ENCODE measurements at regions not wholly inside any gene's neighbourhood (a gene's known extent, or its start where the extent isn't known, plus 50 kb on each side); places are given as distances from the start of the nearest gene placed in this dataset.

DNA sequence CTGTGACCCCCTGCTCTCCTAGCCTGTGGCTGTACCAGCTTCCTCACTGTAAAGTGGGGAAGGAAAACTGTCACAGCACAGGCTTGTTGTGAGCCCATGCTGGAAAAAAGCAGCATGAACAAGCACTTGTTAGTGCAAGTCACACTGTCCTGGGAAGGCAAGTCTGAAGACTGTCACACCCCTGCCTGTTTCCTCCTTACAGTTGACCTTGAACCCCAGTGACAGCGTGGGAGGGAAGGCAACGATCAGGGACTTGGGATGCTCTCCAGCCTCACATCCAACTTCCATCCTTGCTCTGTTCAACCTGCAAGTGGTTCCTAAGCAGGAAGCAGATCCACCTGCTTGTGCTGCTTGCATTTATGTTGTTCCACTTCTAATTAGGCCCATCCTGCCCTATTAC, 311.3 kb upstream of the KLHL29 start:
- Histone ChIP-seq H3K9me3 (ENCODE audit: control insufficient read depth, insufficient read depth, low read length) (no peaks in the 10 kb centered on the region), H3F3A (ENCODE audit: control insufficient read depth, insufficient read depth) (no peaks in the 10 kb centered on the region), H3K79me2 (ENCODE audit: control insufficient read depth, low read length) (no peaks in the 10 kb centered on the region), H3K4me1 (ENCODE audit: control insufficient read depth, low read length) (no peaks in the 10 kb centered on the region), H4K20me1 (ENCODE audit: control insufficient read depth, insufficient read depth, low read depth, low read length) (no peaks in the 10 kb centered on the region), H3K4me3 (ENCODE audit: low read length) (no peak overlapping the region), H3K27ac (ENCODE audit: low read depth, low read length) (no peak overlapping the region), H3K9me2 (replicated peaks; ENCODE audit: control insufficient read depth, low read length) (no peaks in the 10 kb centered on the region), H3K27me3 (ENCODE audit: control insufficient read depth, low read length) (no peaks in the 10 kb centered on the region), H3K36me3 (ENCODE audit: control insufficient read depth, low read length) (no peaks in the 10 kb centered on the region), H3K4me2 (ENCODE audit: low read length) (no peak overlapping the region)
- no peak for TF ChIP-seq EZH2phosphoT487 (IDR thresholded peaks at IDR 0.05; ENCODE audit: borderline replicate concordance, low read length)
- TF ChIP-seq, protein P1, sequence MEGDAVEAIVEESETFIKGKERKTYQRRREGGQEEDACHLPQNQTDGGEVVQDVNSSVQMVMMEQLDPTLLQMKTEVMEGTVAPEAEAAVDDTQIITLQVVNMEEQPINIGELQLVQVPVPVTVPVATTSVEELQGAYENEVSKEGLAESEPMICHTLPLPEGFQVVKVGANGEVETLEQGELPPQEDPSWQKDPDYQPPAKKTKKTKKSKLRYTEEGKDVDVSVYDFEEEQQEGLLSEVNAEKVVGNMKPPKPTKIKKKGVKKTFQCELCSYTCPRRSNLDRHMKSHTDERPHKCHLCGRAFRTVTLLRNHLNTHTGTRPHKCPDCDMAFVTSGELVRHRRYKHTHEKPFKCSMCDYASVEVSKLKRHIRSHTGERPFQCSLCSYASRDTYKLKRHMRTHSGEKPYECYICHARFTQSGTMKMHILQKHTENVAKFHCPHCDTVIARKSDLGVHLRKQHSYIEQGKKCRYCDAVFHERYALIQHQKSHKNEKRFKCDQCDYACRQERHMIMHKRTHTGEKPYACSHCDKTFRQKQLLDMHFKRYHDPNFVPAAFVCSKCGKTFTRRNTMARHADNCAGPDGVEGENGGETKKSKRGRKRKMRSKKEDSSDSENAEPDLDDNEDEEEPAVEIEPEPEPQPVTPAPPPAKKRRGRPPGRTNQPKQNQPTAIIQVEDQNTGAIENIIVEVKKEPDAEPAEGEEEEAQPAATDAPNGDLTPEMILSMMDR (IDR thresholded peaks at IDR 0.05; ENCODE audit: low read depth, low read length, poor library complexity, severe bottlenecking): no peak

DNA sequence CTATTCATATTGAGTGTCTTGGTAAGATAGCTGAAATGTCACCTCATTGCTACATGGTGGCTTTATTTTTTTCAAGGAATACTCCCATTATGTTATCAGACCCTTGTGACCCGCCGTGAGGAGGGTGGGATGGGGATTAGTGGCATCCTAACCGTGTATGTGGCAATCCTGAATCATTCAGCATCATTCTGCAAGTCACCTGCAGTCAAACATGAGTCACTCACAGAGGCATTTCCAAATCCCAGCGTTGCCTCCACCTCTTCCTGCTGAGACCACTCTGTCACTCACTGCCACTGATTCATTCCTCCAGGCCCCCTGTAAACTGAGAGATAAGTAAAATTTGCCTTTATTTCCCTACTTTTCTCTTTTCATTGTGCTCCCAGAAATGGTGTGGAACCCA, 307.4 kb upstream of the KLHL29 start:
- no peaks in the 10 kb centered on the region for H3K9me3 ChIP-seq (ENCODE audit: control insufficient read depth, insufficient read depth, low read length)
- H4K20me1 ChIP-seq (ENCODE audit: control insufficient read depth, insufficient read depth, low read depth, low read length): no peaks in the 10 kb centered on the region
- H3F3A ChIP-seq (ENCODE audit: control insufficient read depth, insufficient read depth): no peaks in the 10 kb centered on the region
- H3K4me3 ChIP-seq (ENCODE audit: low read length): no peak overlapping the region
- no peaks in the 10 kb centered on the region for H3K36me3 ChIP-seq (ENCODE audit: control insufficient read depth, low read length)
- H3K27ac ChIP-seq (ENCODE audit: low read depth, low read length): no peak overlapping the region
- H3K4me1 ChIP-seq (ENCODE audit: control insufficient read depth, low read length): no peaks in the 10 kb centered on the region
- H3K4me2 ChIP-seq (ENCODE audit: low read length): no peak overlapping the region
- TF ChIP-seq EZH2phosphoT487 (IDR thresholded peaks at IDR 0.05; ENCODE audit: borderline replicate concordance, low read length): no peak
- TF ChIP-seq, protein P1 (IDR thresholded peaks at IDR 0.05; ENCODE audit: low read depth, low read length, poor library complexity, severe bottlenecking): no peak
- no peaks in the 10 kb centered on the region for H3K27me3 ChIP-seq (ENCODE audit: control insufficient read depth, low read length)
- no peaks in the 10 kb centered on the region for H3K79me2 ChIP-seq (ENCODE audit: control insufficient read depth, low read length)
- no peaks in the 10 kb centered on the region for H3K9me2 ChIP-seq (replicated peaks; ENCODE audit: control insufficient read depth, low read length)

DNA sequence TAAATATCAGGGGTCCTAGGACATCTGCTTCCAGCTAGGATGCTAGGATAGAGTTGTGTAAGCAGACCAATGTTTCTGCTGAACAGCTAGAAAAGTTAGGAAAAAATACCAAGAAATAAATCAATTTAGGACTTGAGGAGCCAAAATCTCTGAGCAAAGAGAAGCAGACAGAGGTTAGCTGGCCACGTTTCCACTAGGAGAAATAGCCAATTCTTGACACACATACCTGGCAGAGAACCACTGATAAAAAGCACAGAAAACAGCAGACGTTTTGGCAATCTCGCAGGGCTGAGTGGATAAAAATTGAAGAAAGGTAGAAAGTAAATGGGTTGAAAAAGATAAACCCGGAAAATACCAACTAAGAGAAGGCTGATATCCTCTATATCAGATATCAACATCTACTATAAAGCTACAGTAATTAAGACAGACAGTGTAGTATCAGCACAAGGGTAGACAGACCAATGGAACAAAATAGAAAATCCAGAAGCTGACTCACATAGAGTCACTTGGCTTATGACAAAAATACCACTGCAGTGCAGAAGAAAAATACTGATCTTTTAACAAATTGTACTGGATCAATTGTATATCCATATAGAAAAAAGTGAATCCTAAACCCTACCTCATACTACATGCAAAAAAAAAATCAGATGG, 306.1 kb upstream of the KLHL29 start:
- no peak overlapping the region for H3K4me3 ChIP-seq (ENCODE audit: low read length)
- no peaks in the 10 kb centered on the region for H3F3A ChIP-seq (ENCODE audit: control insufficient read depth, insufficient read depth)
- no peaks in the 10 kb centered on the region for H4K20me1 ChIP-seq (ENCODE audit: control insufficient read depth, insufficient read depth, low read depth, low read length)
- no peaks in the 10 kb centered on the region for H3K36me3 ChIP-seq (ENCODE audit: control insufficient read depth, low read length)
- H3K27me3 ChIP-seq (ENCODE audit: control insufficient read depth, low read length): no peaks in the 10 kb centered on the region
- no peak overlapping the region for H3K27ac ChIP-seq (ENCODE audit: low read depth, low read length)
- H3K4me2 ChIP-seq (ENCODE audit: low read length): no peak overlapping the region
- no peaks in the 10 kb centered on the region for H3K9me3 ChIP-seq (ENCODE audit: control insufficient read depth, insufficient read depth, low read length)
- no peaks in the 10 kb centered on the region for H3K4me1 ChIP-seq (ENCODE audit: control insufficient read depth, low read length)
- H3K9me2 ChIP-seq (replicated peaks; ENCODE audit: control insufficient read depth, low read length): no peaks in the 10 kb centered on the region
- no peak for TF ChIP-seq EZH2phosphoT487 (IDR thresholded peaks at IDR 0.05; ENCODE audit: borderline replicate concordance, low read length)
- TF ChIP-seq, protein P1 (IDR thresholded peaks at IDR 0.05; ENCODE audit: low read depth, low read length, poor library complexity, severe bottlenecking): no peak
- H3K79me2 ChIP-seq (ENCODE audit: control insufficient read depth, low read length): no peaks in the 10 kb centered on the region
